ENCODE measurements at regions not wholly inside any gene's neighbourhood (a gene's known extent, or its start where the extent isn't known, plus 50 kb on each side); places are given as distances from the start of the nearest gene placed in this dataset.

- no peak for TF ChIP-seq CTCF (IDR thresholded peaks at IDR 0.05)
- TF ChIP-seq POLR2AphosphoS5 (IDR thresholded peaks at IDR 0.05), result no peak
- no peak for TF ChIP-seq EP300 (IDR thresholded peaks at IDR 0.05)
Observed at GRCh38 chr16:72298961-72299360, 127.0 kb upstream of the PMFBP1 start.

Measured in sigmoid colon (tissue), 4 donors.